GM12872 (cell line): ENCODE measurements at regions not wholly inside any gene's neighbourhood (a gene's known extent, or its start where the extent isn't known, plus 50 kb on each side); places are given as distances from the start of the nearest gene placed in this dataset.

Experiments
- CTCF ChIP-seq: IDR thresholded peaks from 3 replicates; pipeline ENCODE4 v1.5.1; 2011; ENCODE audit warnings: low read depth, mild to moderate bottlenecking, low read length, moderate library complexity; ENCODE audit not compliant: insufficient read depth

- no peak for TF ChIP-seq CTCF
These were observed 61.2 kb upstream of the FRY start for GRCh38 chr13:31970231-31970930.

GRCh38 chr13:31972453-31972852 is 59.1 kb upstream of the FRY start:
- TF ChIP-seq CTCF = no peak

DNA sequence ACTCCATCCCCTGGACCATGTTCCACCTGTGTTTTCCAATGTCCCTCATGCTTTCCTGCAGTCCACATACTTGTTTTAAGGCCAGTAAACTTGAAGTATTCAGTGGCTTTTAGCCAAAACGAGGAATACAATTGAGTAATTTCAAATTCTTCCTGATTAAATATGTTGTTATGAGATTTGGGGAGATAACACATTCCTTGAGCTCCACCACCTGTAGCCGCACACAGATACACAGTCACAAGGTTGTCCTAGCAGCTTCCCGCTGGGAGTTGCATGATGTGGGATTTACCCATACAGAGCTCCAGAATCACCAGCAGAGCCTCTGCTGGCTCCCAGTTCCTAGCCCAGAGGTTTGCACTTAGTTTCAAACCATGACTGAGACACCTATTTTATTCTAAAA is 53.6 kb upstream of the FRY start:
- TF ChIP-seq CTCF = no peak

- no peak for TF ChIP-seq CTCF
These were observed 50.7 kb upstream of the FRY start for GRCh38 chr13:31980830-31981229.
